GM12878 (cell line): ENCODE measurements at regions not wholly inside any gene's neighbourhood (a gene's known extent, or its start where the extent isn't known, plus 50 kb on each side); places are given as distances from the start of the nearest gene placed in this dataset.

Experiments
- ATAC-seq: fragments of 200-7000 bp; cut with Tn5 transposase; 3 replicates; pipeline ENCODE4 v1.9.1; 2020; ENCODE audit warnings: mild to moderate bottlenecking, moderate library complexity
- BruUV-seq: library from RNA; stranded (reverse); fragments of 400-500 nt; replicated peaks from 2 replicates; lab custom pipeline; 2021; lab: Mats Ljungman, UMichigan
- CTCF ChIA-PET: fragments of 300-600 bp; sonication (Branson Sonifier 250); formaldehyde crosslinking; extraction: SDS; loops from one replicate; lab custom pipeline; 2021; ENCODE audit warnings: inconsistent platforms; lab: Yijun Ruan, JAX
- POLR2A ChIA-PET: fragments of 350-600 bp; formaldehyde crosslinking; extraction: SDS; loops from one replicate; lab custom pipeline; 2021; ENCODE audit warnings: inconsistent platforms; lab: Charles Lee
- RAD21 ChIA-PET: fragments of 300-600 bp; sonication (Branson Sonifier 250); formaldehyde crosslinking; loops from one replicate; lab custom pipeline; 2023; ENCODE audit warnings: antibody characterized with exemption; ENCODE audit not compliant: unreplicated experiment; lab: Charles Lee
- SMC1A ChIA-PET: fragments of 300-600 bp; sonication (Branson Sonifier 250); formaldehyde crosslinking; loops from one replicate; lab custom pipeline; 2023; ENCODE audit not compliant: unreplicated experiment, uncharacterized antibody; lab: Charles Lee
- DNase-seq: peaks from one replicate; pipeline ENCODE4 v3.0.0-alpha.2; 2011; ENCODE audit warnings: low read depth, low spot score
- FAIRE-seq: peaks from 3 replicates; lab custom pipeline; 2011; peaks lifted over from hg19 to GRCh38; lab: Jason Lieb, UNC
- H2AFZ ChIP-seq: 2 replicates; pipeline ENCODE4 v1.6.0; 2011; ENCODE audit warnings: low read depth, low read length, control low read depth; ENCODE audit not compliant: control insufficient read depth
- H3K27ac ChIP-seq: 2 replicates; pipeline ENCODE4 v1.5.1; 2011; ENCODE audit warnings: control low read depth; ENCODE audit not compliant: control insufficient read depth, insufficient read depth
- H3K27me3 ChIP-seq, 2 experiments: replicated peaks in 1 of 2; 2 replicates each; pipeline versions ENCODE4 v1.6.0 to v1.6.1; 2011; ENCODE audit warnings: low read length in 1 of 2; ENCODE audit not compliant: control insufficient read depth in 2 of 2, insufficient read depth in 2 of 2
- H3K36me3 ChIP-seq, 2 experiments: 2 replicates each; pipeline ENCODE4 v1.5.1; 2011; ENCODE audit warnings: low read length in 1 of 2; ENCODE audit not compliant: control insufficient read depth in 2 of 2, insufficient read depth in 2 of 2
- H3K4me1 ChIP-seq: 2 replicates; pipeline ENCODE4 v1.6.1; 2011; ENCODE audit warnings: mild to moderate bottlenecking, low read length, moderate library complexity, mixed read lengths; ENCODE audit not compliant: control insufficient read depth, insufficient read depth
- H3K4me2 ChIP-seq: 2 replicates; pipeline ENCODE4 v1.6.0; 2011; ENCODE audit warnings: control low read depth; ENCODE audit not compliant: control insufficient read depth, insufficient read depth
- H3K4me3 ChIP-seq: fragments of 200-600 bp; sonication (generic); 2 replicates; pipeline ENCODE4 v1.5.1; 2016
- H3K79me2 ChIP-seq: 2 replicates; pipeline ENCODE4 v1.6.0; 2011; ENCODE audit warnings: low read length; ENCODE audit not compliant: control insufficient read depth, insufficient read depth
- H3K9ac ChIP-seq: 2 replicates; pipeline ENCODE4 v1.8.0; 2011; ENCODE audit warnings: low read length, control low read depth, mixed read lengths; ENCODE audit not compliant: control insufficient read depth, insufficient read depth
- H3K9me3 ChIP-seq: replicated peaks from 3 replicates; pipeline ENCODE4 v1.5.1; 2011; ENCODE audit warnings: mild to moderate bottlenecking, low read length; ENCODE audit not compliant: control insufficient read depth, insufficient read depth
- H4K20me1 ChIP-seq: 2 replicates; pipeline ENCODE4 v1.6.0; 2011; ENCODE audit not compliant: control insufficient read depth, insufficient read depth
- ATF3 ChIP-seq: IDR thresholded peaks from 2 replicates; pipeline ENCODE4 v1.6.1; 2011; ENCODE audit warnings: low read depth, mild to moderate bottlenecking, low read length, moderate library complexity, borderline replicate concordance; ENCODE audit errors: extremely low read depth
- LARP7 ChIP-seq: fragments of 450-650 bp; IDR thresholded peaks from 2 replicates; pipeline ENCODE4 v1.6.1; 2017; ENCODE audit warnings: mild to moderate bottlenecking
- NBN ChIP-seq: fragments of 450-650 bp; IDR thresholded peaks from 2 replicates; pipeline ENCODE4 v1.6.1; 2016
- NFIC ChIP-seq: IDR thresholded peaks from 2 replicates; pipeline ENCODE4 v1.6.1; 2012; ENCODE audit warnings: low read depth, mild to moderate bottlenecking, inconsistent platforms, low read length, moderate library complexity
- NR2C1 ChIP-seq: fragments of 450-650 bp; IDR thresholded peaks from 2 replicates; pipeline ENCODE4 v1.6.1; 2017; ENCODE audit warnings: antibody characterized with exemption, mild to moderate bottlenecking, moderate library complexity
- RELB ChIP-seq: fragments of 450-650 bp; IDR thresholded peaks from 2 replicates; pipeline ENCODE4 v1.6.1; 2017; ENCODE audit warnings: low read depth, mild to moderate bottlenecking, moderate library complexity
- SIN3A ChIP-seq: IDR thresholded peaks from 2 replicates; pipeline ENCODE4 v1.6.1; 2012; ENCODE audit warnings: low read depth, low read length, improper control_type of control experiment
- SKIL ChIP-seq: fragments of 450-650 bp; IDR thresholded peaks from 2 replicates; pipeline ENCODE4 v1.6.1; 2017; ENCODE audit warnings: mild to moderate bottlenecking, low read depth, inconsistent platforms; ENCODE audit not compliant: poor library complexity, severe bottlenecking
- SUPT20H ChIP-seq: IDR thresholded peaks from 2 replicates; pipeline ENCODE4 v1.6.1; 2011; ENCODE audit warnings: low read depth, mild to moderate bottlenecking, low read length, moderate library complexity, borderline replicate concordance; ENCODE audit not compliant: control insufficient read depth
- TCF12 ChIP-seq: IDR thresholded peaks from 2 replicates; pipeline ENCODE4 v1.6.1; 2011; ENCODE audit warnings: low read depth, mild to moderate bottlenecking, low read length
- TCF7 ChIP-seq: IDR thresholded peaks from 2 replicates; pipeline ENCODE4 v1.6.1; 2014; ENCODE audit warnings: antibody characterized with exemption, borderline replicate concordance
- WGBS: methylation state at CpG from one replicate; pipeline ENCODE4 v1.1.6; 2016; ENCODE audit warnings: low lambda C conversion rate; ENCODE audit not compliant: insufficient replicate concordance, insufficient coverage; ENCODE audit errors: missing lambda C conversion rate; 5-methylcytosine and 5-hydroxymethylcytosine counted together
- in situ Hi-C: fragments of 300-500 bp; cut with MboI; formaldehyde crosslinking; loops from 9 replicates; pipeline ENCODE4 v1.14.3; 2018; ENCODE audit warnings: mixed read lengths
- intact Hi-C: fragments of 100-400 bp; cut with micrococcal nuclease; formaldehyde crosslinking; loops from one replicate; pipeline ENCODE4 v1.14.2; 2022; ENCODE audit not compliant: unreplicated experiment

DNA sequence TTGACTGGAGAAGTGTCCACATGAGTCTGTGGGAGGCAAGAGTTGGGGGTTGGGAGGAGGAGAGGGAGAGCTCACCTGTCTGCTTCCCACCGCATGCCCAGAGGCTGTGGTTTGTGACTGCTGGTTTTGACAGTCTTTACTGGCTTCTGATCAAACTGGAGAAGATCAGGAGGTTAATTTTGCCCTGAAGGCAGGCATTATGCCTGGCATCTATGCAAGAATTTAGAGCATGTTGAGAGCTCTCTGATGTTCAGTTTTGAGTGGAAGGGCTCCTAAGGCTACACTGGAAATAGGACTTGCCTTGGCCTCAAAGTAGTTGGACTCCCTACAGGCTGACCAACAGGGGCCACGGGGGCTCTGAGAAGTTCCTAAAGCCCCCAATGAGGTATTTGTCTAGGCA lies 101.6 kb downstream of the TLR5 start:
- ChIA-PET CTCF (no interaction called here), RAD21 (no interaction called here), POLR2A (no interaction called here), SMC1A (no interaction called here)
- in situ Hi-C loops (no loop called here), intact Hi-C loops (no loop called here)
- Histone ChIP-seq H3K9me3 (no peaks in the 10 kb centered on the region), H3K79me2 (no peaks in the 10 kb centered on the region), H3K4me2 (no peak overlapping the region), H3K27me3 (no peaks in the 10 kb centered on the region), H4K20me1 (no peaks in the 10 kb centered on the region), H3K27ac (no peak overlapping the region), H3K36me3 (no peaks in the 10 kb centered on the region), H3K9ac (no peak overlapping the region), H3K4me3 (no peak overlapping the region), H2AFZ (no peak overlapping the region), H3K4me1 (no peaks in the 10 kb centered on the region)
- FAIRE-seq, result no peak
- no TSS peak for BruUV-seq
- no peak for ATAC-seq
- 12% methylated on average over 2 of the region's 2 CpGs for WGBS
- DNase-seq, result no peak
- TF ChIP-seq RELB (no peak), SUPT20H (no peak), TCF7 (no peak), ATF3 (no peak), NFIC (no peak), TCF12 (no peak), NR2C1 (no peak), SKIL (no peak), LARP7 (no peak), NBN (no peak), SIN3A (no peak)
